NT2/D1 (cell line): ENCODE measurements at regions not wholly inside any gene's neighbourhood (a gene's known extent, or its start where the extent isn't known, plus 50 kb on each side); places are given as distances from the start of the nearest gene placed in this dataset.

Experiments used
- SUZ12 ChIP-seq: IDR thresholded peaks from 2 replicates; pipeline ENCODE4 v1.6.1; 2011; ENCODE audit not compliant: insufficient read length, insufficient read depth; ENCODE audit errors: extremely low read depth
- YY1 ChIP-seq: IDR thresholded peaks from 2 replicates; pipeline ENCODE4 v1.6.1; 2011; ENCODE audit not compliant: insufficient read length, insufficient read depth
- ZNF274 ChIP-seq: IDR thresholded peaks from 2 replicates; pipeline ENCODE4 v1.6.1; 2011; ENCODE audit warnings: mild to moderate bottlenecking, low read depth, low read length

DNA sequence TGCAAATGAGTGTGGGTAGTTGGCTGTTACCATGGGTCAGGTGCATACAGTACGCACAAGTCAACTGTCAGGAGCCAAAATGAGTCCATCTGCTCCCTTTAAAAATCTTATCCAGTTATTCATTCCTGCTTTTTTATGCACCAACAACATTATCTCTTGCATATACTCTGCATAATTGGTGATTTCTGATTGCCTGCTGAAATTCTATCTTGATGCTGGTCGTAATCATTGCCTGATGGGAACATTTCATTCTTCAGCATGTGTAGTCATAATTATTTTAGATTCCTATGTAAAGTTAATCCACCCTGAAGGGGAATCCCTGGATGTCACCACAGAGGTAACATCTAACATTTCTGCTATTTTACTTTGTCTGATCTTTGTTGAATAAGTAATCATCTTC lies 102.2 kb upstream of the RND3 start:
- TF ChIP-seq SUZ12 (no peak), YY1 (no peak), ZNF274 (no peak)
